ENCODE measurements at regions not wholly inside any gene's neighbourhood (a gene's known extent, or its start where the extent isn't known, plus 50 kb on each side); places are given as distances from the start of the nearest gene placed in this dataset.

DNA sequence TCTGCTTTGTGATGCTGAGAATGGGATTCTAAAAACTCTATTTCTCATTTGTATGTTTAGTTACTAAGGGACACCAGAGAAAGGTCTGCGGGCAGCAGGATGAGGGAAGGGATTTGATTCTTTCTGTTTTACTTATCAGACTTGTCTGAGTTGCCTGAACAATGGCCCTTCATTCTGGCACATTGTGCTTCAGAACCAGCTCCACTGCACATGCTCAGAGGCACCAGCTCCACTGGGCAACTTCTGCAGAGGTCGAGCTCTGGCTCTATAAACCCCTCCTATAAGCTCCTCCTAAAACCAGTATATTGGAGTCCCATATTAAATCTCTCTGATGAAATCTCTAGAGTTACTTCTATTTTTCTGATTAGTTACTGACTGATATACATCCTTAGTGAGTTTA lies 453.2 kb upstream of the CDIN1 start:
- no peak for TF ChIP-seq CTCF (IDR thresholded peaks at IDR 0.05; ENCODE audit: insufficient read depth, low read length, poor library complexity, severe bottlenecking)
- no peak for DNase-seq (ENCODE audit: extremely low read depth, insufficient read length)
- Histone ChIP-seq H3K36me3 (ENCODE audit: control insufficient read depth, insufficient read depth, low read length) (no peaks in the 10 kb centered on the region), H3K4me3 (replicated peaks; ENCODE audit: low read depth, low read length) (no peak overlapping the region), H3K27me3 (replicated peaks; ENCODE audit: control insufficient read depth, insufficient read depth, low read length) (no peaks in the 10 kb centered on the region)

GRCh38 chr15:36130641-36131310 lies 448.6 kb upstream of the CDIN1 start:
- no peaks in the 10 kb centered on the region for H3K27me3 ChIP-seq (replicated peaks; ENCODE audit: control insufficient read depth, insufficient read depth, low read length)
- no peaks in the 10 kb centered on the region for H3K36me3 ChIP-seq (ENCODE audit: control insufficient read depth, insufficient read depth, low read length)
- no peak overlapping the region for H3K4me3 ChIP-seq (replicated peaks; ENCODE audit: low read depth, low read length)
- DNase-seq (ENCODE audit: extremely low read depth, insufficient read length): no peak
- TF ChIP-seq CTCF (IDR thresholded peaks at IDR 0.05; ENCODE audit: insufficient read depth, low read length, poor library complexity, severe bottlenecking): no peak

- Histone ChIP-seq H3K36me3 (ENCODE audit: control insufficient read depth, insufficient read depth, low read length) (no peaks in the 10 kb centered on the region), H3K27me3 (replicated peaks; ENCODE audit: control insufficient read depth, insufficient read depth, low read length) (no peaks in the 10 kb centered on the region), H3K4me3 (replicated peaks; ENCODE audit: low read depth, low read length) (no peak overlapping the region)
- TF ChIP-seq CTCF (IDR thresholded peaks at IDR 0.05; ENCODE audit: insufficient read depth, low read length, poor library complexity, severe bottlenecking): no peak
- DNase-seq (ENCODE audit: extremely low read depth, insufficient read length): no peak
These were observed 445.7 kb upstream of the CDIN1 start for GRCh38 chr15:36133742-36134141.

DNA sequence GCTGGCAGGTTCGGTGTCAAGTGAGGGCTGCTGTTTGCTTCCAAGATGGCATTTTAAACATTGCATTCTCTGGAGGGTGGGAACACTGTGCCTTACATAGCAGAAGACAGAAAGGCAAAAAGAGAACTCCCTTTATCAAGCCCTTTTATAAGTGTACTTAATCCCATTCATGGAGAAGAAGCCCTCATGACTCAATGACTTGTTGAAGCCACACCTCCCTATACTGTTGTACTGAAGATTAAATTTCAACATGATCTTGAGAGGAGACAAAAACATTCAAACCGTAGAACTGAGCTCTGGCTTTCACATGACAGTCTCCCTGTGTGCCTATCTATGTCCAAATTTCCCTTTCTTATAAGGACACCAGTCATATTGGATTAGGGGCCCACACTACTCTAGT lies 443.4 kb upstream of the CDIN1 start:
- TF ChIP-seq CTCF (IDR thresholded peaks at IDR 0.05; ENCODE audit: insufficient read depth, low read length, poor library complexity, severe bottlenecking): no peak
- Histone ChIP-seq H3K36me3 (ENCODE audit: control insufficient read depth, insufficient read depth, low read length) (no peaks in the 10 kb centered on the region), H3K27me3 (replicated peaks; ENCODE audit: control insufficient read depth, insufficient read depth, low read length) (no peaks in the 10 kb centered on the region), H3K4me3 (replicated peaks; ENCODE audit: low read depth, low read length) (no peak overlapping the region)
- DNase-seq (ENCODE audit: extremely low read depth, insufficient read length): no peak

- H3K36me3 ChIP-seq (ENCODE audit: control insufficient read depth, insufficient read depth, low read length): no peaks in the 10 kb centered on the region
- DNase-seq (ENCODE audit: extremely low read depth, insufficient read length): no peak
- no peak overlapping the region for H3K4me3 ChIP-seq (replicated peaks; ENCODE audit: low read depth, low read length)
- TF ChIP-seq CTCF (IDR thresholded peaks at IDR 0.05; ENCODE audit: insufficient read depth, low read length, poor library complexity, severe bottlenecking): no peak
- no peaks in the 10 kb centered on the region for H3K27me3 ChIP-seq (replicated peaks; ENCODE audit: control insufficient read depth, insufficient read depth, low read length)
These were observed 426.5 kb upstream of the CDIN1 start for GRCh38 chr15:36152936-36153335.
